ENCODE measurements at regions not wholly inside any gene's neighbourhood (a gene's known extent, or its start where the extent isn't known, plus 50 kb on each side); places are given as distances from the start of the nearest gene placed in this dataset.

GRCh38 chr6:82711105-82711827 lies 347.6 kb downstream of the TPBG start:
- Histone ChIP-seq H3K4me2 (no peak overlapping the region), H3K4me3 (no peak overlapping the region), H3K27ac (no peak overlapping the region), H3K9me3 (no peaks in the 10 kb centered on the region), H3K4me1 (no peaks in the 10 kb centered on the region)
- ChIA-PET CTCF (interaction anchor here (1.0 to 1.1 kb wide), 2 partner anchors 8 to 10 kb away, joined by 3 read pairs; no protein-coding TSS in a partner anchor), POLR2A (no interaction called here)
- no peak for FAIRE-seq
- no peak for TF ChIP-seq FOXS1 (CRISPR knock-in tag; IDR thresholded peaks at IDR 0.05)
- no peak for TF ChIP-seq RARB (CRISPR knock-in tag; IDR thresholded peaks at IDR 0.05)
- no peak for TF ChIP-seq CEBPB (IDR thresholded peaks at IDR 0.05)
- no peak for TF ChIP-seq HES2 (IDR thresholded peaks at IDR 0.05)
- no peak for TF ChIP-seq TFCP2L1 (CRISPR knock-in tag; IDR thresholded peaks at IDR 0.05)
- TF ChIP-seq POLR2AphosphoS2 (conservative IDR thresholded peaks at IDR 0.05; ENCODE audit: low read length): no peak
- TF ChIP-seq RAD21 (conservative IDR thresholded peaks at IDR 0.05 in 1 of 2, IDR thresholded peaks at IDR 0.05 in 1 of 2): no peak
- no peak for TF ChIP-seq HOXB13 (CRISPR knock-in tag; IDR thresholded peaks at IDR 0.05; ENCODE audit: low read depth)
- no peak for TF ChIP-seq JUN (IDR thresholded peaks at IDR 0.05)
- no peak for TF ChIP-seq HEYL (CRISPR knock-in tag; IDR thresholded peaks at IDR 0.05)
- no peak for TF ChIP-seq BHLHE40 (IDR thresholded peaks at IDR 0.05; ENCODE audit: low read depth, low read length)
- no peak for TF ChIP-seq KDM5A (IDR thresholded peaks at IDR 0.05)
- TF ChIP-seq HMGXB4 (CRISPR knock-in tag; IDR thresholded peaks at IDR 0.05; ENCODE audit: borderline replicate concordance): no peak
- TF ChIP-seq, protein P1, sequence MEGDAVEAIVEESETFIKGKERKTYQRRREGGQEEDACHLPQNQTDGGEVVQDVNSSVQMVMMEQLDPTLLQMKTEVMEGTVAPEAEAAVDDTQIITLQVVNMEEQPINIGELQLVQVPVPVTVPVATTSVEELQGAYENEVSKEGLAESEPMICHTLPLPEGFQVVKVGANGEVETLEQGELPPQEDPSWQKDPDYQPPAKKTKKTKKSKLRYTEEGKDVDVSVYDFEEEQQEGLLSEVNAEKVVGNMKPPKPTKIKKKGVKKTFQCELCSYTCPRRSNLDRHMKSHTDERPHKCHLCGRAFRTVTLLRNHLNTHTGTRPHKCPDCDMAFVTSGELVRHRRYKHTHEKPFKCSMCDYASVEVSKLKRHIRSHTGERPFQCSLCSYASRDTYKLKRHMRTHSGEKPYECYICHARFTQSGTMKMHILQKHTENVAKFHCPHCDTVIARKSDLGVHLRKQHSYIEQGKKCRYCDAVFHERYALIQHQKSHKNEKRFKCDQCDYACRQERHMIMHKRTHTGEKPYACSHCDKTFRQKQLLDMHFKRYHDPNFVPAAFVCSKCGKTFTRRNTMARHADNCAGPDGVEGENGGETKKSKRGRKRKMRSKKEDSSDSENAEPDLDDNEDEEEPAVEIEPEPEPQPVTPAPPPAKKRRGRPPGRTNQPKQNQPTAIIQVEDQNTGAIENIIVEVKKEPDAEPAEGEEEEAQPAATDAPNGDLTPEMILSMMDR (IDR thresholded peaks at IDR 0.05): no peak
- TF ChIP-seq, protein P2, sequence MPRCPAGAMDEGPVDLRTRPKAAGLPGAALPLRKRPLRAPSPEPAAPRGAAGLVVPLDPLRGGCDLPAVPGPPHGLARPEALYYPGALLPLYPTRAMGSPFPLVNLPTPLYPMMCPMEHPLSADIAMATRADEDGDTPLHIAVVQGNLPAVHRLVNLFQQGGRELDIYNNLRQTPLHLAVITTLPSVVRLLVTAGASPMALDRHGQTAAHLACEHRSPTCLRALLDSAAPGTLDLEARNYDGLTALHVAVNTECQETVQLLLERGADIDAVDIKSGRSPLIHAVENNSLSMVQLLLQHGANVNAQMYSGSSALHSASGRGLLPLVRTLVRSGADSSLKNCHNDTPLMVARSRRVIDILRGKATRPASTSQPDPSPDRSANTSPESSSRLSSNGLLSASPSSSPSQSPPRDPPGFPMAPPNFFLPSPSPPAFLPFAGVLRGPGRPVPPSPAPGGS (IDR thresholded peaks at IDR 0.05): no peak
- TF ChIP-seq, protein P3, sequence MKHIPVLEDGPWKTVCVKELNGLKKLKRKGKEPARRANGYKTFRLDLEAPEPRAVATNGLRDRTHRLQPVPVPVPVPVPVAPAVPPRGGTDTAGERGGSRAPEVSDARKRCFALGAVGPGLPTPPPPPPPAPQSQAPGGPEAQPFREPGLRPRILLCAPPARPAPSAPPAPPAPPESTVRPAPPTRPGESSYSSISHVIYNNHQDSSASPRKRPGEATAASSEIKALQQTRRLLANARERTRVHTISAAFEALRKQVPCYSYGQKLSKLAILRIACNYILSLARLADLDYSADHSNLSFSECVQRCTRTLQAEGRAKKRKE (CRISPR knock-in tag; IDR thresholded peaks at IDR 0.05; ENCODE audit: low read depth): no peak
- DNase-seq (ENCODE audit: low read depth in 1 of 2, low spot score in 1 of 2): no peak
- 63% methylated on average over 7 of the region's 7 CpGs for WGBS (ENCODE audit: missing lambda C conversion rate)
- ATAC-seq: no peak

GRCh38 chr6:82711971-82712370 lies 348.4 kb downstream of the TPBG start:
- Histone ChIP-seq H3K4me1 (no peaks in the 10 kb centered on the region), H3K27ac (no peak overlapping the region), H3K9me3 (no peaks in the 10 kb centered on the region), H3K4me3 (no peak overlapping the region), H3K4me2 (no peak overlapping the region)
- TF ChIP-seq BHLHE40 (IDR thresholded peaks at IDR 0.05; ENCODE audit: low read depth, low read length): no peak
- TF ChIP-seq SMC3 (IDR thresholded peaks at IDR 0.05): no peak
- no peak for TF ChIP-seq FOXS1 (CRISPR knock-in tag; IDR thresholded peaks at IDR 0.05)
- no peak for TF ChIP-seq ZSCAN20 (CRISPR knock-in tag; IDR thresholded peaks at IDR 0.05)
- TF ChIP-seq NR3C1 (IDR thresholded peaks at IDR 0.05): no peak
- TF ChIP-seq, protein P1 (IDR thresholded peaks at IDR 0.05): no peak
- TF ChIP-seq NFE2L2 (conservative IDR thresholded peaks at IDR 0.05; ENCODE audit: low read length): no peak
- no peak for TF ChIP-seq FOSB (CRISPR knock-in tag; IDR thresholded peaks at IDR 0.05)
- 20% methylated on average over 2 of the region's 2 CpGs for WGBS (ENCODE audit: missing lambda C conversion rate)
- ChIA-PET CTCF (interaction anchor here (1.0 to 1.1 kb wide), 2 partner anchors 9 kb away, joined by 3 read pairs; no protein-coding TSS in a partner anchor), POLR2A (no interaction called here)
- DNase-seq (ENCODE audit: low read depth in 1 of 2, low spot score in 1 of 2) (no peak), FAIRE-seq (no peak), ATAC-seq (no peak)
